ENCODE measurements at regions not wholly inside any gene's neighbourhood (a gene's known extent, or its start where the extent isn't known, plus 50 kb on each side); places are given as distances from the start of the nearest gene placed in this dataset.

DNA sequence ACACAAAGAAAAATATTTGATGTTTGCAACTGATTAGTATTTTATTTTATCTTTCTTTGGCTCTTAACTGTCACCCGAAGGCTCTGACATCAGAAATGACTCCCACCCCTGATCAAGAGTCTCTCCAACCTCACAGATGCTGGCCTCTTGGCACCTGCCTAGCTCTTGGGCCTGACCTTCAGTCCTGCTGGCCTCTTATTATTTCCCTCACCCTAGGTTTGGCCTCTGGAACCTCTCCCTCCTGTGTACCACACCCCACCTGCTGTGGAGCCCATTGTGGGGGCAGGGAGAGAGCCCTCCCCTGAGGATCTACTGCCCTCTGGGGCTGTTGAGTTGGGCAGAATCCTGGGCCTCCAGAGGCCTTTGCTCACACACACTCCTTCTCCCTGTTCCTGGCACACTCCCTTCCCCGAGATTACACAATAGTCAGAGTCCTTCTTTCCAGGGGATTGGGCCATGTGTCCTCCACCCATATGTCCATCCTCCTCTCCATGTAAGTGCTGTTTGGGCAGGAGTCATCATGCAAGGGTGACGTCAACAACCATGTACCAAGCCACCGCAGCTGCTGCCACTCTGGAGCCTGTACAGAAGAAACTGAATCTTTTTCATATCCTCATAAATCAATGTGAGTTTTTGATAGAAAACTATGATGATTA is 124.3 kb downstream of the RASSF9 start:
- Mint-ChIP-seq H3K27ac (ENCODE audit: unreplicated experiment) (no peak overlapping the region), H3K4me1 (ENCODE audit: unreplicated experiment) (no peaks in the 10 kb centered on the region), H3K9me3 (ENCODE audit: unreplicated experiment) (no peaks in the 10 kb centered on the region), H3K27me3 (ENCODE audit: unreplicated experiment) (no peaks in the 10 kb centered on the region), H3K36me3 (ENCODE audit: unreplicated experiment) (no peaks in the 10 kb centered on the region), H3K4me3 (ENCODE audit: unreplicated experiment) (no peak overlapping the region)
- DNase-seq (ENCODE audit: extremely low spot score, unreplicated experiment) = no peak
- TF ChIP-seq, protein P1, sequence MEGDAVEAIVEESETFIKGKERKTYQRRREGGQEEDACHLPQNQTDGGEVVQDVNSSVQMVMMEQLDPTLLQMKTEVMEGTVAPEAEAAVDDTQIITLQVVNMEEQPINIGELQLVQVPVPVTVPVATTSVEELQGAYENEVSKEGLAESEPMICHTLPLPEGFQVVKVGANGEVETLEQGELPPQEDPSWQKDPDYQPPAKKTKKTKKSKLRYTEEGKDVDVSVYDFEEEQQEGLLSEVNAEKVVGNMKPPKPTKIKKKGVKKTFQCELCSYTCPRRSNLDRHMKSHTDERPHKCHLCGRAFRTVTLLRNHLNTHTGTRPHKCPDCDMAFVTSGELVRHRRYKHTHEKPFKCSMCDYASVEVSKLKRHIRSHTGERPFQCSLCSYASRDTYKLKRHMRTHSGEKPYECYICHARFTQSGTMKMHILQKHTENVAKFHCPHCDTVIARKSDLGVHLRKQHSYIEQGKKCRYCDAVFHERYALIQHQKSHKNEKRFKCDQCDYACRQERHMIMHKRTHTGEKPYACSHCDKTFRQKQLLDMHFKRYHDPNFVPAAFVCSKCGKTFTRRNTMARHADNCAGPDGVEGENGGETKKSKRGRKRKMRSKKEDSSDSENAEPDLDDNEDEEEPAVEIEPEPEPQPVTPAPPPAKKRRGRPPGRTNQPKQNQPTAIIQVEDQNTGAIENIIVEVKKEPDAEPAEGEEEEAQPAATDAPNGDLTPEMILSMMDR (IDR thresholded peaks at IDR 0.05) = no peak

- no peak overlapping the region for H3K4me3 Mint-ChIP-seq (ENCODE audit: unreplicated experiment)
These were observed 122.8 kb downstream of the RASSF9 start for GRCh38 chr12:85713373-85713772.

GRCh38 chr12:85714425-85714824 is 121.8 kb downstream of the RASSF9 start:
- H3K36me3 Mint-ChIP-seq (ENCODE audit: unreplicated experiment) = no peaks in the 10 kb centered on the region
- H3K27ac Mint-ChIP-seq (ENCODE audit: unreplicated experiment) = no peak overlapping the region
- no peaks in the 10 kb centered on the region for H3K4me1 Mint-ChIP-seq (ENCODE audit: unreplicated experiment)
- H3K4me3 Mint-ChIP-seq (ENCODE audit: unreplicated experiment) = no peak overlapping the region
- TF ChIP-seq, protein P1 (IDR thresholded peaks at IDR 0.05) = no peak
- no peaks in the 10 kb centered on the region for H3K9me3 Mint-ChIP-seq (ENCODE audit: unreplicated experiment)
- H3K27me3 Mint-ChIP-seq (ENCODE audit: unreplicated experiment) = no peaks in the 10 kb centered on the region
- DNase-seq (ENCODE audit: extremely low spot score, unreplicated experiment) = no peak

More at GRCh38 chr12:85713373-85713772, 122.8 kb downstream of the RASSF9 start:
- Mint-ChIP-seq H3K27me3 (ENCODE audit: unreplicated experiment) (no peaks in the 10 kb centered on the region), H3K9me3 (ENCODE audit: unreplicated experiment) (no peaks in the 10 kb centered on the region), H3K36me3 (ENCODE audit: unreplicated experiment) (no peaks in the 10 kb centered on the region), H3K4me1 (ENCODE audit: unreplicated experiment) (no peaks in the 10 kb centered on the region), H3K27ac (ENCODE audit: unreplicated experiment) (no peak overlapping the region)
- TF ChIP-seq, protein P1 (IDR thresholded peaks at IDR 0.05) = no peak
- DNase-seq (ENCODE audit: extremely low spot score, unreplicated experiment) = no peak

- no peak overlapping the region for H3K4me3 Mint-ChIP-seq (ENCODE audit: unreplicated experiment)
- H3K27me3 Mint-ChIP-seq (ENCODE audit: unreplicated experiment) = no peaks in the 10 kb centered on the region
- H3K27ac Mint-ChIP-seq (ENCODE audit: unreplicated experiment) = no peak overlapping the region
- no peaks in the 10 kb centered on the region for H3K36me3 Mint-ChIP-seq (ENCODE audit: unreplicated experiment)
- no peaks in the 10 kb centered on the region for H3K9me3 Mint-ChIP-seq (ENCODE audit: unreplicated experiment)
- no peaks in the 10 kb centered on the region for H3K4me1 Mint-ChIP-seq (ENCODE audit: unreplicated experiment)
- TF ChIP-seq, protein P1 (IDR thresholded peaks at IDR 0.05) = no peak
- DNase-seq (ENCODE audit: extremely low spot score, unreplicated experiment) = no peak
These were observed 115.7 kb downstream of the RASSF9 start for GRCh38 chr12:85720308-85721033.

- H3K4me1 Mint-ChIP-seq (ENCODE audit: unreplicated experiment) = no peaks in the 10 kb centered on the region
- TF ChIP-seq, protein P1 (IDR thresholded peaks at IDR 0.05) = no peak
- H3K27ac Mint-ChIP-seq (ENCODE audit: unreplicated experiment) = no peak overlapping the region
- H3K27me3 Mint-ChIP-seq (ENCODE audit: unreplicated experiment) = no peaks in the 10 kb centered on the region
- H3K4me3 Mint-ChIP-seq (ENCODE audit: unreplicated experiment) = no peak overlapping the region
- H3K36me3 Mint-ChIP-seq (ENCODE audit: unreplicated experiment) = no peaks in the 10 kb centered on the region
- DNase-seq (ENCODE audit: extremely low spot score, unreplicated experiment) = no peak
- no peaks in the 10 kb centered on the region for H3K9me3 Mint-ChIP-seq (ENCODE audit: unreplicated experiment)
These were observed 110.2 kb downstream of the RASSF9 start for GRCh38 chr12:85725991-85726390.
